ENCODE measurements at regions not wholly inside any gene's neighbourhood (a gene's known extent, or its start where the extent isn't known, plus 50 kb on each side); places are given as distances from the start of the nearest gene placed in this dataset.

GRCh38 chr5:100108883-100109282, 426.3 kb upstream of the FAM174A start:
- no peak for TF ChIP-seq MYBL2 (CRISPR knock-in tag; IDR thresholded peaks at IDR 0.05)
- TF ChIP-seq CTCF (IDR thresholded peaks at IDR 0.05), result no peak
- no peak for TF ChIP-seq ETV6 (CRISPR knock-in tag; IDR thresholded peaks at IDR 0.05)
- TF ChIP-seq RELA (CRISPR knock-in tag; IDR thresholded peaks at IDR 0.05; ENCODE audit: borderline replicate concordance), result no peak
- TF ChIP-seq, protein P1, sequence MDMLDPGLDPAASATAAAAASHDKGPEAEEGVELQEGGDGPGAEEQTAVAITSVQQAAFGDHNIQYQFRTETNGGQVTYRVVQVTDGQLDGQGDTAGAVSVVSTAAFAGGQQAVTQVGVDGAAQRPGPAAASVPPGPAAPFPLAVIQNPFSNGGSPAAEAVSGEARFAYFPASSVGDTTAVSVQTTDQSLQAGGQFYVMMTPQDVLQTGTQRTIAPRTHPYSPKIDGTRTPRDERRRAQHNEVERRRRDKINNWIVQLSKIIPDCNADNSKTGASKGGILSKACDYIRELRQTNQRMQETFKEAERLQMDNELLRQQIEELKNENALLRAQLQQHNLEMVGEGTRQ (CRISPR knock-in tag; IDR thresholded peaks at IDR 0.05), result no peak
- TF ChIP-seq TCF7 (CRISPR knock-in tag; IDR thresholded peaks at IDR 0.05; ENCODE audit: low read depth), result no peak

All from WTC11 (cell line).